HEK293T (cell line): ENCODE measurements at regions not wholly inside any gene's neighbourhood (a gene's known extent, or its start where the extent isn't known, plus 50 kb on each side); places are given as distances from the start of the nearest gene placed in this dataset.

Source experiments
- CTCF ChIA-PET: fragments of 350-600 bp; formaldehyde crosslinking; extraction: SDS; loops from one replicate; lab custom pipeline; 2021; ENCODE audit warnings: antibody characterized with exemption, inconsistent platforms; lab: Yijun Ruan, JAX
- POLR2A ChIA-PET: fragments of 350-600 bp; formaldehyde crosslinking; extraction: SDS; loops from one replicate; lab custom pipeline; 2020; ENCODE audit warnings: antibody characterized with exemption, inconsistent platforms; lab: Yijun Ruan, JAX
- DNase-seq: peaks from one replicate; pipeline ENCODE4 v3.0.0; 2012; ENCODE audit warnings: mixed read lengths; ENCODE audit errors: extremely low spot score
- ARNT ChIP-seq: fragments of 450-650 bp; IDR thresholded peaks from 2 replicates; pipeline ENCODE4 v1.6.1; 2017; ENCODE audit warnings: mild to moderate bottlenecking
- BHLHE40 ChIP-seq: fragments of 450-650 bp; IDR thresholded peaks from 2 replicates; pipeline ENCODE4 v1.6.1; 2016; ENCODE audit warnings: mild to moderate bottlenecking, moderate library complexity, borderline replicate concordance
- CTBP1 ChIP-seq: fragments of 450-650 bp; IDR thresholded peaks from 2 replicates; pipeline ENCODE4 v1.6.1; 2016; ENCODE audit warnings: borderline replicate concordance
- ELF4 ChIP-seq: fragments of 450-650 bp; IDR thresholded peaks from 2 replicates; pipeline ENCODE4 v1.6.1; 2017; ENCODE audit warnings: antibody characterized with exemption
- FOXA1 ChIP-seq: fragments of 450-650 bp; IDR thresholded peaks from 2 replicates; pipeline ENCODE4 v1.6.1; 2016; ENCODE audit warnings: mild to moderate bottlenecking
- FOXK2 ChIP-seq: fragments of 450-650 bp; IDR thresholded peaks from 2 replicates; pipeline ENCODE4 v1.6.1; 2016; ENCODE audit warnings: mild to moderate bottlenecking
- FOXM1 ChIP-seq: fragments of 450-650 bp; IDR thresholded peaks from 2 replicates; pipeline ENCODE4 v1.6.1; 2017; ENCODE audit warnings: mild to moderate bottlenecking, borderline replicate concordance
- HDGF ChIP-seq: fragments of 450-650 bp; IDR thresholded peaks from 2 replicates; pipeline ENCODE4 v1.6.1; 2017; ENCODE audit warnings: antibody characterized with exemption, borderline replicate concordance
- L3MBTL2 ChIP-seq: fragments of 450-650 bp; conservative IDR thresholded peaks from 2 replicates; pipeline ENCODE4 v1.6.1; 2016; ENCODE audit warnings: mild to moderate bottlenecking
- LEF1 ChIP-seq: fragments of 450-650 bp; IDR thresholded peaks from 2 replicates; pipeline ENCODE4 v1.6.1; 2017; ENCODE audit warnings: mild to moderate bottlenecking, borderline replicate concordance
- NFRKB ChIP-seq: fragments of 450-650 bp; IDR thresholded peaks from 2 replicates; pipeline ENCODE4 v1.6.1; 2016; ENCODE audit warnings: mild to moderate bottlenecking, moderate library complexity
- PKNOX1 ChIP-seq: fragments of 450-650 bp; IDR thresholded peaks from 2 replicates; pipeline ENCODE4 v1.6.1; 2016
- SP1 ChIP-seq: fragments of 450-650 bp; IDR thresholded peaks from 2 replicates; pipeline ENCODE4 v1.6.1; 2017
- SUZ12 ChIP-seq: fragments of 450-650 bp; IDR thresholded peaks from 2 replicates; pipeline ENCODE4 v1.6.1; 2016; ENCODE audit warnings: mild to moderate bottlenecking
- TARDBP ChIP-seq: fragments of 450-650 bp; IDR thresholded peaks from 2 replicates; pipeline ENCODE4 v1.6.1; 2016
- ZNF384 ChIP-seq: fragments of 450-650 bp; IDR thresholded peaks from 2 replicates; pipeline ENCODE4 v1.6.1; 2016

DNA sequence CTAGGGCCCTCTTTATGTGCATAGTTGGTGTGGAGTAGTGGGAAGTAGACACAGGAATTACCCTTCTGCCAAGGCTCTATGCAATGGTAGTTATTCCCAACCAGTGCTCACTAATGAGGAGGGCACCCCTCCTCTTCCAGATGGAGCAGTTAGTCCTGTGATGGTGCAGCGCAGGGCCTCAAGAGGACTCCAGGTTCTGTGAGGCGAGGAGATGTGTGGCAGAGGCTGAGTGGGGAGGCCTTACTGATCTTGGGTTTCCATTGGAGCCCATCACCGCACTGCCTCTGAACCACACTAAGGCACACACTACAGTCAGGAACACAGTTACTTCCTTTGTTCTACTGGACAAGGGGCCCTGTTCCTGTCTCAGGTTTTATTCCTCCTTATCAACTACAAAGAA, 122.5 kb upstream of the POU3F1 start:
- ChIA-PET CTCF (no interaction called here), POLR2A (no interaction called here)
- no peak for DNase-seq
- TF ChIP-seq CTBP1: no peak
- no peak for TF ChIP-seq LEF1
- TF ChIP-seq FOXK2: no peak
- TF ChIP-seq NFRKB: no peak
- no peak for TF ChIP-seq TARDBP
- no peak for TF ChIP-seq PKNOX1
- no peak for TF ChIP-seq ARNT
- no peak for TF ChIP-seq SUZ12
- no peak for TF ChIP-seq ELF4
- TF ChIP-seq FOXM1: no peak
- no peak for TF ChIP-seq ZNF384

GRCh38 chr1:38168365-38168764, 121.8 kb upstream of the POU3F1 start:
- ChIA-PET POLR2A (no interaction called here), CTCF (no interaction called here)
- TF ChIP-seq SP1 (no peak), NFRKB (no peak), L3MBTL2 (no peak), ELF4 (no peak), CTBP1 (no peak), FOXM1 (no peak), ZNF384 (no peak), HDGF (no peak), FOXK2 (no peak), PKNOX1 (no peak), LEF1 (no peak), BHLHE40 (no peak), TARDBP (no peak)
- DNase-seq: no peak

DNA sequence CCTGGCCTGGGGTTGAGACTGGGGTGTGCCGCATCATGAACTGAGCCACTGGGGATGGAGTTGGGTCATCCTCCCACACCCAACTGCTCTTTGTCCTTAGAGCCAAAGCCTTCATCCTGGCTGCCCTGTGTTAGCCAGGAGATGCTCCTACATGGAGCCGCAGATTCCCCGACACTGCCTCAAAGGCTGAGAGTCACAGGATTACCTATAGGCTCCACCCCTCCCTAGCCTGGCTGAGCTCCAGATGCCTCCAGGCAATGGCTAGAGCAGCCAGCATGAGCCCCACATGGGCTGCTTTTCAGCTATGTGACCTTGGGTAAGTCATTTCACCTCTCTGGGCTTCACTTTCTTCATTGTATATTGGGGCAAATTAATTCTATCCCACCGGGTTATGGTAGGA, 119.9 kb upstream of the POU3F1 start:
- TF ChIP-seq PKNOX1 (no peak), CTBP1 (no peak), LEF1 (no peak), ELF4 (no peak), FOXA1 (no peak), SP1 (no peak), FOXK2 (no peak), ARNT (no peak)
- DNase-seq: no peak
- ChIA-PET CTCF (no interaction called here), POLR2A (no interaction called here)

GRCh38 chr1:38153778-38154470, 107.3 kb upstream of the POU3F1 start:
- no peak for DNase-seq
- TF ChIP-seq SP1 (no peak), L3MBTL2 (no peak), BHLHE40 (no peak), FOXM1 (no peak), FOXA1 (no peak), TARDBP (no peak), CTBP1 (no peak), PKNOX1 (no peak), ZNF384 (no peak), SUZ12 (no peak), ARNT (no peak), NFRKB (no peak), HDGF (no peak), LEF1 (no peak), ELF4 (no peak), FOXK2 (no peak)
- CTCF ChIA-PET: no interaction called here
- POLR2A ChIA-PET: no interaction called here

GRCh38 chr1:38153066-38153777, 106.6 kb upstream of the POU3F1 start:
- ChIA-PET CTCF (interaction anchor here (0.6 kb wide), 1 partner anchor 496 kb away, joined by 3 read pairs; no protein-coding TSS in a partner anchor), POLR2A (interaction anchor here (1.3 kb wide), 1 partner anchor 14 kb away, joined by 5 read pairs; no protein-coding TSS in a partner anchor)
- TF ChIP-seq LEF1 (no peak), FOXA1 (no peak), L3MBTL2 (no peak), SUZ12 (no peak)

More at GRCh38 chr1:38153066-38153777, 106.6 kb upstream of the POU3F1 start:
- no peak for DNase-seq
